ENCODE measurements at regions not wholly inside any gene's neighbourhood (a gene's known extent, or its start where the extent isn't known, plus 50 kb on each side); places are given as distances from the start of the nearest gene placed in this dataset.

- no peak for DNase-seq (ENCODE audit: low read depth)
These were observed 345.8 kb upstream of the ROBO2 start for GRCh38 chr3:76694063-76694462.

- DNase-seq (ENCODE audit: low read depth): no peak
These were observed 341.7 kb upstream of the ROBO2 start for GRCh38 chr3:76698136-76698706.

DNA sequence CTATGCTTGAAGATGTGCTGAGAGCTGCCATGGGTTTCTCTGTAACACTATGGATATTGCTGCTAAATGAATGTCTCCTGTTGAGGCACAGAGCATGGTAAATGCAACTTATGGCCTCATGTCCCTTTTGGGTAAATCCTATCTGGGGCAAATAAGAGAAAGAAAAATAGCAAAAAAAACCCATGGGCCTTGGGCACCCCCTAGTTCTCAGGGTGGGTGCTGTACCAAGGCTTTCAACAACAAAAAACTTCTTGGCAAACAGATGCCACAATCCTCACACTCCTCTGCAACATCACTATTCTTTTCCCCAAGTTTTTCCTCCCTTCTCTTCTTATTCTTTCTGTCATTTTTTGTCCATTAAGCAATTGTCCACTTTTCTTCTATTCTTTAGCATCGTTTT is 340.1 kb upstream of the ROBO2 start:
- no peak for DNase-seq (ENCODE audit: low read depth)

- DNase-seq (ENCODE audit: low read depth): no peak
These were observed 339.6 kb upstream of the ROBO2 start for GRCh38 chr3:76700323-76700722.

GRCh38 chr3:76702676-76703075 is 337.2 kb upstream of the ROBO2 start:
- no peak for DNase-seq (ENCODE audit: low read depth)

GRCh38 chr3:76715426-76715825 is 324.5 kb upstream of the ROBO2 start:
- DNase-seq (ENCODE audit: low read depth): no peak

DNA sequence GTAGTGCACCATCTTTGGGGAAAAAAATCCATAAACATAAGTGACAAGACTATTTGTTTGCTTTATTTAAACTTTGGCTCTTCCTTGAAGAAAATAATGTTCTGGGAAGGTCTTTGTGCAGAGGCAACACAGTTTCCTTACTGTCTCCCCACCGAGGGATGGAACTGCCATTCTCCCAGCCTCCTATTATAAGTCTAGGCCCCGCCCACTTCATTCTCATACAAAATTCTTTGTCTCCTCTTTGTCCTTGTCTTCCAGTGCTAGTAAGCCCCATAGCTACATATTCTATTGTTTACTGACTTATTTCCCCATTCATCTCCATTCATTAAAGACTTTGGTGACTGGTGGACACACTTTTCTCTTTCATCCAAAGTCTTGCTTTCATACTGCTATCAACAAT is 316.5 kb upstream of the ROBO2 start:
- DNase-seq (ENCODE audit: low read depth): no peak

DNA sequence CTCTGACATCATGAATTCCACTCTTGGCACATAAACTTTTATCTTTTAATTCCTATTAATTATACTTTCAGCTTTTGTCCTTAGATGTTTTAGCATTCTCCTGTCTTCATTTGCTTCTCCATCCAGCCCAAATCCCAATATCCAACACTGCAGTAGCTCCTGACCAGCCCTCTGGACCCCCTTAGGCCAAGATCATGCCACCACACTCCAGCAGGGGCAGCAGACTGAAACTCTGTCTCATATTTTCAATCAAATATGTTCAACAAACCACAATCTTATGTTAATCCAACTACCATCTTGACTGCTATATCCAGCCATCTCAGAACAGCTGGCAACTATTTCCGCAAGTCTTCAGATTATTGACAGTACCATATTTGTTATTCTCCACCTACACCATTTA is 315.8 kb upstream of the ROBO2 start:
- DNase-seq (ENCODE audit: low read depth): no peak

DNA sequence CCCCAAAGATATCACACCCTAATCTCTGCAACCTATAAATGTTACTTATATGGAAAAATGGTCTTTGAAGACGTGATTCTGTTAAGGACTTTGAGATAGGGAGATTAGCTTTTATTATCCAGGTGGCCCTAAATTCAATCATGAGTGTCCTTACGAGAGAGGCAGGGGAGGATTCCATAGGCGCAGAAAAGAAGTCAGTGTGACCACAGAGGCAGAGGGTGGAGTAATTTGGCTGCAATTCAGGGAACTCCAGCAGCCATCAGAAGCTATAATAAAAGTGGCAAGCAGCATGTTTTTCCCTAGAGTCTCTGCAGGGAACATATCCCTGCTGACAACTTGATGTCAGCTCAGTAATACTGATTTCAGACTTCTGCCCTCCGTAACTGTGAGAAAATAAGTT is 315.2 kb upstream of the ROBO2 start:
- no peak for DNase-seq (ENCODE audit: low read depth)

DNA sequence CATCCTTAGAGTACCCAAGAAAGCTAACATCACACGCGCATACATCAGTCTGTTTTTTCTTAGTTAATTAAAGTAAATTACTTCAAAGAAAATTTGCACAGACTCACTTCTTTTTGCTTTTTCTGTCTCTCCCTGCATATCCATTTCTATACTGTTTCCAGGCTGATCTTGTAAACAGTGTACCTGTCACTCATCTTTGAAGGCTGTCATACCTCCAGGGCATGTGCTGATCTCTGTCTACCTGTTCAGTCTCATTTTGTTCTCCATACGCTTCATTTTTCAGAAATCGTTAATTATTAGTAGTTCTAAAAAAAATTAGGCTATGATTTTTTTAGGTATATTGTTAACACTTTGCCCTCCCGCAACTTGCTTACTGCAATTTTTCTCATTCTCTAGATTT is 313.9 kb upstream of the ROBO2 start:
- DNase-seq (ENCODE audit: low read depth): no peak

DNA sequence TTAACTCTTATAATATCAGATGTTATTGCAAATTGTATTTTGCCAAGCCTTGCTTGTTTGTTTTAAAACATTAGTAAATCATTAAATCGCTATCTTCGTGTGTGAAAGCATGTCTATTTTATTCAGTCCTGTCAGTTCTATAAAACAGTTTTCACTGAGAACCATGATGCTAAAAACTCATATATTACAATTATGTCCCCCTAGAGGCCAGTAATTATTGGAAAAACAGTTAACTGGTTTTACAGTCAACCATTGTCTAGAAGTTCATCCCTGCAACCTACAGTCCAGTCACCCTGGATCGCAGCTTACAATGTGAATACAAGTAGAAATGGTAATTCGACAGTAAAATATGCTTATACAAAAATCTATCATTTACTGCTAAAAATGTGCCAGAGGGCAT is 311.5 kb upstream of the ROBO2 start:
- no peak for DNase-seq (ENCODE audit: low read depth)

- no peak for DNase-seq (ENCODE audit: low read depth)
These were observed 308.4 kb upstream of the ROBO2 start for GRCh38 chr3:76731471-76731870.

GRCh38 chr3:76733073-76733759 is 306.7 kb upstream of the ROBO2 start:
- DNase-seq (ENCODE audit: low read depth): no peak

DNA sequence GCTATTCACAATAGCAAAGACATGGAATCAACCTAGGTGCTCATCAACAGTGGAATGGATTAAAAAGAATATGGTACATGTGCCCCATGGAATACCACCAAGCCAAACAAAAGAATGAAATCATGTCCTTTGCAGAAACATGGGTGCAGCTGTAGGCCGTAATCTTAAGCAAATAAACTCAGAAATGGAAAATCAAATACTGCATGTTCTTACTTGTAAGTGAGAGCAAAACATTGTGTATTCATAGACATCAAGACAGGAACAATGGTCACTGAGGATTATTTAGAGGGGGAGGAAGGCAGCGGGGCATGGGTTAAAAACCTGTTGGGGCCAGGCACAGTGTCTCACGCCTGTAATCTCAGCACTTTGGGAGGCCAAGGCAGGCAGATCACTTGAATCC is 304.7 kb upstream of the ROBO2 start:
- DNase-seq (ENCODE audit: low read depth): no peak

GRCh38 chr3:76753599-76753998 is 286.3 kb upstream of the ROBO2 start:
- no peak for DNase-seq (ENCODE audit: low read depth)

- DNase-seq (ENCODE audit: low read depth): no peak
These were observed 285.7 kb upstream of the ROBO2 start for GRCh38 chr3:76754247-76754646.

GRCh38 chr3:76756577-76756976 is 283.3 kb upstream of the ROBO2 start:
- DNase-seq (ENCODE audit: low read depth): no peak

GRCh38 chr3:76760336-76760735 is 279.6 kb upstream of the ROBO2 start:
- no peak for DNase-seq (ENCODE audit: low read depth)

DNA sequence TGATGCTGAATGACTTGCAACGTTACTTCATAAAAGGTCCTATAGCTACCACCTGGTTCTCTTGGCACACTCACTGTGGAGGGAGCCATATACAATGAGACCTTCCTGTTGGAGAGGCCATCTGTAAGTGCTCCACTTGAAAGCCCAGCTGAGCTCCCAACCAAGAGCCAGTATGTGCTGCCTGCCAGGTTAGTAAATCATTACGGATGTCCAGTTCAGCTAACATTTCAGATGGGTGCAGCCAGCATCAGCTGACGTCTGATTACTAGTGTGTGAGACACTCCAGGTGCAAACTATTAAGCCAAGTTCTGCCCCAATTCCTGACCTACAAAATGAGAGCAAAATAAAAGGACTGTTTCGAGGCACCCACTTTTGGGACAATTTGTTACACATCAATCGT is 274.4 kb upstream of the ROBO2 start:
- DNase-seq (ENCODE audit: low read depth): no peak

- no peak for DNase-seq (ENCODE audit: low read depth)
These were observed 271.0 kb upstream of the ROBO2 start for GRCh38 chr3:76768912-76769311.

GRCh38 chr3:76776927-76777326 is 263.0 kb upstream of the ROBO2 start:
- no peak for DNase-seq (ENCODE audit: low read depth)

DNA sequence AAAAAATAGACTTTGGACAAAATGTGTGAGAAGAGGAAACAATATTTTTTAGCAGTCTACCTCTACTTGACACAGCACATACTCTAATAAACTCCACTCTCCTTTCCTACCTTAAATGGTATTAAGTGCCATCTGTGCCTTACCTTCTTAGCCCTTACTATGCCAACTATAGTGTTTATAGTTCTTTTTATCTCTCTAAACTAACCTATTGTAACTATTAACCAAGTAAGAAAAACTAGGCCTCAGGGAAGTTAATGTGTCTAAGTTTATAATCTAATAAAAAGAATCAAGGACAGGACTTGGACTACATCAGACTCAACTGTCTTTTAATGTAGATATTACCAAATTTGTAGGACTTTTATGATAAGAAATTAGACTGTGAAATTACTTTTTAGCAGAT is 251.7 kb upstream of the ROBO2 start:
- no peak for DNase-seq (ENCODE audit: low read depth)

GRCh38 chr3:76789237-76789636 is 250.7 kb upstream of the ROBO2 start:
- DNase-seq (ENCODE audit: low read depth): no peak

GRCh38 chr3:76811418-76811817 is 228.5 kb upstream of the ROBO2 start:
- no peak for DNase-seq (ENCODE audit: low read depth)

Measured in EH (cell line).